ENCODE measurements at regions not wholly inside any gene's neighbourhood (a gene's known extent, or its start where the extent isn't known, plus 50 kb on each side); places are given as distances from the start of the nearest gene placed in this dataset.

GRCh38 chr1:84753516-84754385 lies 63.5 kb upstream of the SSX2IP start:
- TF ChIP-seq CTCF (IDR thresholded peaks at IDR 0.05; ENCODE audit: low read depth, low read length), result peak; percentile 91
- TF ChIP-seq POLR2A (IDR thresholded peaks at IDR 0.05; ENCODE audit: extremely low read depth, insufficient read length), result no peak
- peak; percentile 50 for TF ChIP-seq MAX (IDR thresholded peaks at IDR 0.05; ENCODE audit: low read depth, low read length)

All from NB4 (cell line).